Heart right ventricle (tissue), 16 donors: ENCODE measurements at regions not wholly inside any gene's neighbourhood (a gene's known extent, or its start where the extent isn't known, plus 50 kb on each side); places are given as distances from the start of the nearest gene placed in this dataset.

Experiments used
- ATAC-seq, 8 donors: fragments of 200-7000 bp; cut with Tn5 transposase; one replicate each; pipeline ENCODE4 v1.9.1; 2020; ENCODE audit warnings: mild to moderate bottlenecking in 8 of 8, moderate library complexity in 8 of 8, moderate number of reproducible peaks in 1 of 8
- DNase-seq, 2 donors: peaks; one replicate each; pipeline ENCODE4 v3.0.0-alpha.2; 2020
- H3K27ac ChIP-seq, 10 donors: fragments of 200-600 bp; sonication (generic) in 2 of 10; one replicate each; pipeline versions ENCODE4 v1.5.0 to v1.8.0; 2020 to 2022; ENCODE audit warnings: mild to moderate bottlenecking in 3 of 10
- H3K27me3 ChIP-seq, 7 donors: fragments of 200-600 bp; one replicate each; pipeline ENCODE4 v1.8.0; 2021 to 2022; ENCODE audit warnings: mild to moderate bottlenecking in 2 of 7
- H3K36me3 ChIP-seq, 9 donors: fragments of 200-600 bp; sonication (generic) in 1 of 9; one replicate each; pipeline versions ENCODE4 v1.5.0 to v1.8.0; 2020 to 2022; ENCODE audit warnings: mild to moderate bottlenecking in 2 of 9
- H3K4me1 ChIP-seq, 9 donors: fragments of 200-600 bp; sonication (generic) in 1 of 9; one replicate each; pipeline versions ENCODE4 v1.5.0 to v1.8.0; 2020 to 2022; ENCODE audit warnings: mild to moderate bottlenecking in 4 of 9
- H3K4me3 ChIP-seq, 10 donors: fragments of 200-600 bp; sonication (generic) in 2 of 10; one replicate each; pipeline versions ENCODE4 v1.5.0 to v1.8.0; 2020 to 2022; ENCODE audit warnings: mild to moderate bottlenecking in 7 of 10, moderate library complexity in 2 of 10
- H3K9me3 ChIP-seq, 11 donors: fragments of 200-600 bp in 10 of 11; sonication (generic) in 2 of 11; one replicate each; pipeline versions ENCODE4 v1.5.0 to v1.8.0; 2013 to 2022; ENCODE audit warnings: mild to moderate bottlenecking in 2 of 11, control low read depth in 1 of 11, moderate library complexity in 1 of 11
- CTCF ChIP-seq, 9 donors: fragments of 200-600 bp; sonication (generic) in 2 of 9; IDR thresholded peaks; one replicate each; pipeline versions ENCODE4 v1.5.0 to v1.8.0; 2021 to 2022; ENCODE audit warnings: antibody characterized with exemption in 9 of 9, mild to moderate bottlenecking in 5 of 9, moderate library complexity in 1 of 9
- WGBS, 2 donors: extraction: QIAGEN DNeasy Blood & Tissue Kit; methylation state at CpG; one replicate each; pipeline ENCODE4 v1.1.7; 2013; ENCODE audit warnings: inconsistent platforms in 1 of 2; 5-methylcytosine and 5-hydroxymethylcytosine counted together
- intact Hi-C, 10 donors: fragments of 100-400 bp; cut with DNase I; formaldehyde crosslinking; loops; one replicate each; pipeline versions ENCODE4 v1.11.1 to v1.14.2; 2022
- donor health status: Arrhythmogenic right ventricular cardiomyopathy.
- donor health status: ischemic (EF 13 %, LVEDD 7.1; RV severe dilation, severe dysfunction).
- donor health status: healthy with polysubstance abuse.
- donor health status: DM: no; HTN: yes; CAD: no.
- donor health status: DM: no; HTN: no; CAD: no.
- donor health status: ischemic (EF 25% LVEDD 6.9; RV normal size, moderate dysfunction).
- donor health status: ischemic (EF 25% LVEDD 5.7; RV mildly dilated, moderate dysfunction).
- donor health status: healthy.
- donor health status: DM: yes; HTN: yes; CAD: no.
- donor health status: Ischemic cardiomyopathy.
- donor health status: ischemic (EF 35%, LVEDD 5.7; RV mildly dilated, moderate dysfunction).
- donor health status: nonischemic (EF 11% LVEDD 7.7; RV severe dilation, severe dysfunction).
- donor health status: DM: yes; HTN: yes; CAD: no.
- donor health status: PGD.
- donor health status: ischemic (EF 29% LVEDD 5.4; RV normal size, mild dysfunction).
- donor health status: nonischemic (EF 23%, LVEDD 6.1; RV moderate dilation, normal function).

GRCh38 chr18:45156946-45157345 lies 458.3 kb upstream of the SLC14A2 start:
- H3K27ac ChIP-seq = no peak overlapping the region
- 40 to 51% methylated on average over 3 of the region's 3 CpGs for WGBS, 2 donors
- intact Hi-C loops = no loop called here
- ATAC-seq (no peak), DNase-seq (no peak)
- H3K9me3 ChIP-seq = no peaks in the 10 kb centered on the region
- H3K4me3 ChIP-seq = no peak overlapping the region
- no peaks in the 10 kb centered on the region for H3K36me3 ChIP-seq
- peaks cover 0 to 7% (median 0%) of the 10 kb centered on the region in 9 donors for H3K4me1 ChIP-seq
- H3K27me3 ChIP-seq = peaks cover 0 to 3% (median 0%) of the 10 kb centered on the region in 7 donors
- TF ChIP-seq CTCF (IDR thresholded peaks at IDR 0.05) = no peak

GRCh38 chr18:45157576-45157975 lies 457.7 kb upstream of the SLC14A2 start:
- 78 to 85% methylated on average over 1 of the region's 1 CpG for WGBS, 2 donors
- intact Hi-C loops = no loop called here

GRCh38 chr18:45161850-45162249 lies 453.4 kb upstream of the SLC14A2 start:
- Histone ChIP-seq H3K36me3 (no peaks in the 10 kb centered on the region), H3K9me3 (no peaks in the 10 kb centered on the region), H3K27me3 (peaks cover 0 to 6% (median 0%) of the 10 kb centered on the region in 7 donors), H3K4me1 (peaks cover 0 to 26% (median 0%) of the 10 kb centered on the region in 9 donors), H3K4me3 (no peak overlapping the region), H3K27ac (no peak overlapping the region)
- intact Hi-C loops = no loop called here
- 77 to 89% methylated on average over 6 of the region's 6 CpGs for WGBS, 2 donors
- no peak for TF ChIP-seq CTCF (IDR thresholded peaks at IDR 0.05)
- DNase-seq (no peak), ATAC-seq (no peak)

More at GRCh38 chr18:45157576-45157975, 457.7 kb upstream of the SLC14A2 start:
- Histone ChIP-seq H3K4me3 (no peak overlapping the region), H3K4me1 (peaks cover 0 to 7% (median 0%) of the 10 kb centered on the region in 9 donors), H3K36me3 (no peaks in the 10 kb centered on the region), H3K27ac (no peak overlapping the region), H3K9me3 (no peaks in the 10 kb centered on the region), H3K27me3 (peaks cover 0 to 6% (median 0%) of the 10 kb centered on the region in 7 donors)
- ATAC-seq = no peak
- DNase-seq = no peak
- no peak for TF ChIP-seq CTCF (IDR thresholded peaks at IDR 0.05)

GRCh38 chr18:45163871-45164270 lies 451.4 kb upstream of the SLC14A2 start:
- TF ChIP-seq CTCF (IDR thresholded peaks at IDR 0.05) = no peak
- intact Hi-C loops = no loop called here
- Histone ChIP-seq H3K9me3 (no peaks in the 10 kb centered on the region), H3K36me3 (no peaks in the 10 kb centered on the region), H3K27me3 (peaks cover 0 to 6% (median 0%) of the 10 kb centered on the region in 7 donors), H3K4me3 (no peak overlapping the region), H3K27ac (no peak overlapping the region), H3K4me1 (peaks cover 0 to 32% (median 0%) of the 10 kb centered on the region in 9 donors)
- no peak for DNase-seq
- WGBS, 2 donors = 47 to 66% methylated on average over 2 of the region's 2 CpGs
- ATAC-seq = no peak
